ENCODE measurements at regions not wholly inside any gene's neighbourhood (a gene's known extent, or its start where the extent isn't known, plus 50 kb on each side); places are given as distances from the start of the nearest gene placed in this dataset.

DNA sequence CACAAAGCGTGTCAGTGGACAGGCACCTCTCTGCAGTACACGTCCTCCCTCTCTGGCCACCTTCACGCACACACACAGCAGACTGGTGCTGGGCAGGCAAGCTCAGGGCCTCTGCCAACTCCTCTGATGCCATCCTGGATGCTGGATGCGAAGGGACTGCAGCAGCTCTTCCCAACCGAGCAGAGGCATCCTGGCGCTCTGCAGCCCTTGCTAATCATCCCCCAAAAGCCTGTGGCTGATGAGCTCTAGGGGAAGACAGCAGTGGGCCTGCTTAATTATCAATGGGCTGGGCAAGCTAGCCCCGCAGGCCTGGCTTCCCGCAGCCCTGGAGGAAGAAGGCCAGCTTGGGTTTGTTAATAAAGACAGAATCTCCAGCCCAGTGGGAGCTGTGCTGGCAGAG is 71.3 kb upstream of the TEX51 start:
- DNase-seq = no peak

DNA sequence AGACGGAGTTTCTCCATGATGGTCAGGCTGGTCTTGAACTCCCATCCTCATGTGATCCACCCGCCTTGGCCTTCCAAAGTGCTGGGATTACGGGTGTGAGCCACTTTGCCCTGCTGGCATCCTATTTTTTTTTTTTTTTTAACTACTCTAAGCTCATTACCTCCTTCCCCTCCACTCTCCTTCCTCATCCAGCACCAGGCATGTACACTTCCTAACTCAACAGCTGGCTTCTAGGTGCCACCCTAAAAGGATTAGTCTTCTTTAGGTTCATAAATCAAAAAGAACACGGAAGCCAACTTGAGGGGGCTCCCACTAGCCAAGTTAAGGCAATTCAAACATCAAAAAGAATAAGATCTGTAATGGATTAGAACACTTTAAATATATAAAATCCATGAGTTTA is 70.6 kb upstream of the TEX51 start:
- DNase-seq = no peak

DNA sequence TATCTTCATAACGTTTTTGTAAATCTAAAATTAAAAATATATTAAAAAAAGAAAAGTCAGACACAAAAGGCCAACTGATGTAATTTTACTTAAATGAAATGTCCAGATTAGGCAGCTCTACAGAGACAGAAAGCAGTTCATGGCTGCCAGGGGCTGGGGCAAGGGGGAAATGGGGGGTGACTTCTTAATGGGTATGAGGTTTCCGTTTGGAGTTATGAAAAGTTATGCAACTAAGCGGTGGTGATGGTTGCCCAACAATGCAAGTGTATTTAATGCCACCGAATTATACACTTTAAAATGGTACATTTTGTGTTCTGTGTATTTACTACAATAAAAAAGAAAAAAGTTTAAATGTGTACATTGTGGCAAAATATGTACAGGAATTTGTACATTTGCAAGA is 70.2 kb upstream of the TEX51 start:
- no peak for DNase-seq

DNA sequence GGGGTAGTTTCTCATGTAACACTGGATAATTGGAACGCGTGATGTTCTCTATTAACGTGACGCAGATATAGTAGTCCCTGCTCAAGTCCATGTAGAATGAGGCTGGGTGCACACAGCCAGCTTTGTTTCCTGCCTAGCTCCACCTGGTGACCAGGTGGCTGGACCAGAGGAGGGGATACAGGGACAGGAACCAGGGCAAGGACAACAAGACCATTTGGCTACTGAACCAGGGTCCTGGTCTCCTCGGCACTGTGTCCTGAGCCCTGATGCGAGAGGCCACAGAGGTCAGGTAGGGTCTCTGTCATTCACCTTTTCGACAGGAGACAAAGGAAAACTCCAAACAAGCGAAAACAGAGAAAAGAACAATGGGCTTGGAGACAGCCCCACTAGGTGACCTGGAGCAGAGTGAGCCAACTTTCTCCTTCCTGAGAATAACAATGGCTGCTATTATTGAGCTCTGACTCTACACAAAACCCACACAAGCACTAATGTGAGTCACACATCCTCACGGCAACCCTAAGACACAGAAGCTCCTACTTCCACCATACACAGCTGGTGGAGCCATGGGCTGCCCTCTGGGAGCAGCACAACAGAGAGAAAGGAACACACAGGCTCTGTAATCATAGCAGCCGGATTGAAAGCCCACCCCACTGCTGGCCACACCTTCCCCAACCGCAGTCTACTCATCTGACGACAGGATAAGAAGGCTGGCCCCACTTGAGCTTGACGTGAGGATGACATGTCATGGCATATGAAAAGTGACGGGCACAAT is 67.3 kb upstream of the TEX51 start:
- DNase-seq = no peak

DNA sequence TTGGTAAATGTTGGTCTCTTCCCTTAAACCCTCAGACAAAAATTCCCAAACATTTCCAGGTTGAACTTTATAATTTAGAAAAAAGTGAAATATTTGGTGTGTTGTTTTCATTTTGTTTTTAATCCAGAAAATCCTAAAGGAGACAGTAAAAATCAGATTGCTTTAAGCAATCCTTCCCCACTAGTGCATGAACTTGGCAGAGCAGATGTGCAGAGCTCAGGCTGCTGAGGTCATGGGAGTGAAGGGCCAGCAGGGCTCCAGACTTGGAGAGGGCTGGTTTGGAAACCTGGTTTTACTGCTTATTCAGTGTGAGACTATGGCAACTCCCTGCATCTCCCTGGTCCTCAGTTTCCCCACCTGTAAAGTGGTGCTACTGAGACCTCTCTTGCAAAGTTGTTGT is 66.7 kb upstream of the TEX51 start:
- no peak for DNase-seq

DNA sequence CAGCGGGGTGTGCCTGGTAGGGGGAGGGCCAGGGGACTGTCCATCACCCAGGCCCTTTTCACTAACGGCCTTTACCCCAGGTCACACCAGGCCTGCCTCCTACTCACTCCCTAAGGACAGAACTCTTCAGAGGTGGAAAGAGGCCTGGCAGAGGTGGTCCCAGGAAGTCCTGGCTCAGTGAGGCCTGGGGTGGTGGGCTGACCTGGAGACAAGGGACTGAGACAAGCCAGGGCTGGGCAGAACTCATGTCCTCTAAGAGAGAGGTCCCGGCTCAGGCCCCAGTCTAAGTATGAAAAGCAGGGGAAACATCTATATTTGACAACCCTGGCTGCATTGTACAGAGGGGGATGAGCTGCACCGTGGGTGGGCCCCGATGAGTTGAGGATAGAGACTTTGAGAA is 65.9 kb upstream of the TEX51 start:
- DNase-seq = no peak

DNA sequence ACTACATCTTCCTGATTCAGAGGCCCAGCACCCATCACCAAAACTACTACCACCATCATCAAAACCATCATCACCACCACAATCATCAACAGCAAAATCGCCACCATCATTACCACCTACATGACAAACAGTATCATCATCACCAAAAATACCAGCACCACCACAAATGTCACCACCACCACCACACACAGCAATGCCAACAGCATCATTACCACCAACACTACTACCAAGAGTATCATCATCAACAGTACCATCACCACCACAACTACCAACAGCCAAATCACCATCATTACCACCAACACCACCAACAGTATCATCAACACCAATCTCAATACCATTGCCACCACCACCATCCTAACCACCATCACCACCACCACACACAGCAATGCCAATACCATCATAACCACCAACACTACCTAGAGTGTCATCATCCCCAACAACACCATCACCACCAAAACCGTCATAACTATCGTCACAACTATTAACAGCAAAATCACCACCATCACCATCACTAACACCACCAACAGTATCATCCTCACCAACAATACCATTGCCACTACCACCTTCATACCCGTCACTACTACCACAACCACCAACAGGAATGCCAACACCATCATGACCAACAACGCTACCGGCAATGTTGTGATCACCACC is 64.6 kb upstream of the TEX51 start:
- no peak for DNase-seq

DNA sequence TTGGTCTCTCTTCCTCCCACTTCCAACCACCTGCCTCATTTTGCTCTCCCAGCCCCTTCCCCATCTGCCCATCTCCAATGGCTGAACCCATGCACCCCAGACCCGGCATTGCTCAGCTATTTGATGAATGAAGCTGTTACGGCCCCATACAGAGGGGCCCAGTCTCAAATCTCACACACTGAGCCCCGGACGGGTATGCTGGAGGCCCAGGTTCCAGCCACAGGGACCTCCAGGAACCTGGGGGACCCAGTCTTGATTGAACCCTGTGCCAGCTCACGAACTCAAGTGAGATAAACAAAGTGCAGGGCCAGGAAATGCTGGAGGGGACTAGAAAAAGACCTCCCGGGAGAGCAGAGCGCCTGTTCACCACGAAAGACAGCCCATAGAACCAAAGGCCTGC is 63.4 kb upstream of the TEX51 start:
- DNase-seq = no peak

DNA sequence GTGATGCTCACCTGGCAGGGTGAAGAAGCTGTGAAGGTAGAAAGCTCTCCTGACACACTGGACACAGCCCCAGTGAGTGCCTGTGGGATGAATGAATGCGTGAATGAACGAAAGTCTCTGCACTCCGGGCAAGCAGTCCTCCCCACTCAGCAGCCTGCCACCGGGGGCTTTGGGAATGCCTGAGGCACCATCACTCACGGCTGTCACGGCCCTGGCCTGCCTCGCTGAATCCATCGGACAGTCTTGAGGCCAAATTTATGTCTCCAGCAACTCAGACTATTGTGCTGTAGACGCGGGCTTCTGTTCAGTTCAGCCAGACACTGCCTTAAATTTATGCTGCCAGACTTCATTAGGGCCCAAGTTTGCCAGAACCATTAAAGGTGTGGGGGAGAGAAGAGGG is 62.9 kb upstream of the TEX51 start:
- DNase-seq = no peak

DNA sequence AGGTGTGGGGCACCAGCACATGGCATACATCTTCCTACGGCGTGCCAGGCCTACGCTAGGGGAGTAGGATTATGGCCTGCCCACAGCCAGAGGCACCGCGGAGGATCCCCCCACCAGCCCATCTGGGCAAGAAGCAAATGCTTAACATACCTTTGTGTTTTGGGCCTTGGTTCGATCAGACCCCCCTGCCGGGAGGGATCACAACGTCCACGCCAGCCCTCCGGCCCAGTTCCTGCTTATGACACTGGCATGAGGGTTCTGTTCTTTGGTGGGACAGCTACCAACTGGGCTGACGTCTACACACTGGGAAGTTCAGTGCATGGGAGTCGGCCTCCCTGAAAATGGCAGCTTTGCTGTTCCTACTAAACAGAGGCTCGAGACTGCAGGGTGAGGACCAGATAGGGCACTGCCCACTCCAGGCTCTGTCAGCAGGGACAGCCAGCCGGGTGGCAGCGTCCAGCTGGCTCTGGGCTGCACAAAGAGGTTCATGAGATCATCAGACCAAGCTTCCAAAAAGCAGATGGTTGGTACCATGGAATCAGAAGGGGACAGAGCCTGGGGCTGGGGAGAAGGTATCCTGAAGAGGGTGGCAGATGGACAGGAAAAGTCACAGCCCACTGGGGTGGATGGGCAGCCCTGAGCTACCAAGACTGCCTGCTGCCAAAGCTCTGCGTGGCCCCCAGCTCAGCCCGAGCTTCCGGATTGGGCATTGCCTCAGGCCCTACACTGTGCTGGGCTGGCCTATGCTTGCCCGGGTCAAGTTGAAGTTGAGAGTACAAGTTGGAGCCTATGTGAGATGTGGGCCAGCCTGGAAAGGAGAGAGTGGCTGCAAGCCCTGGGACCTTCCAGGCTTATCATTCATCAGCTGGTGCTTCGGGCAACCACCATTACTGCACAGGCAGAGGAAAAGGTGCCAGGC is 61.7 kb upstream of the TEX51 start:
- DNase-seq = no peak

DNA sequence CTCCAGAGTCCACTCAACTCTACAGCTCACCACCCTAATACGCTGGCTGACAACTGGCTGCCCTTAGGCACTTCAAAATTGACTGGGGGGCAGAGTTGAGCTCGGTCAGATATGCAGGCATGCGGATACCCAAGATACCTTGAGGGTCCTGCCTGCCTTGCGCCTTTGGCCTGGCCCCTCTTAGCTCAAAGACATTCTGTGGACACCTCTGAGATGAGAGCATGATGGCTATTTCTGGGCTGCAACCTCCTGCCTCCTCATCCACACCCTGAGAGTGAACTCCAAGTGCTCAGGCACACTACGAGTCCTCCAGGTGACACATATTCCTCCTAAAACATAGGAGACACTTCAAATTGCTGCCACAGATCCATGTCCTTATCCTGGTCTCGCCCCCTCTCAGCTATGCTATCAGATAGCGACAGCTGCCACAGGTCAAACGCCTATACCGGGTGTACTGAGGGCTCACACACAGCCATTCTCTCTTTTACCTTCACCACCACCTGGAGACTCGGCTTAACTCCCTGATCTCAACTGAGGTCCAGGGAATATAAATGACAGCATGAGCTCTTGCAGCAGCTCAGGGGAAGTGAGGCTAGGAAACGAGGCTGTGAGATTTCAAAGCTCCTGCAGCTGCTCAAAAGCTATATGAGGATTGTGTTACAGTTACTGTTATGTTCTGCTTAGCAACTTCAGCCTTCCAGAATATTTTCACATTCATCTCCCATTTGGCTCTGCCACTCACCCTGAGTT is 60.5 kb upstream of the TEX51 start:
- DNase-seq = no peak

DNA sequence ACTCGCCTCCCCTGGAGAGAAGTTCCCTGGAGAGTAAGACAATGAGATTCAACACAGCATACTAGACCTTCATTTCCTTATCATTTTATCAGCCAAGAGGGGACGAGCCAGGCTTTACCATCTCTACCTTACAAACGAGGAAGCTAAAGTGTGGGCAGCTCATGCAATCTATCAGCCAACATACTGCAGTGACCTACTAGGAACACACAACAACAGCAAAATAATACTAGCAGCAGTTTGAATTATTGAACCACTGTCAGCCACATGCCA is 60.0 kb upstream of the TEX51 start:
- DNase-seq = no peak

DNA sequence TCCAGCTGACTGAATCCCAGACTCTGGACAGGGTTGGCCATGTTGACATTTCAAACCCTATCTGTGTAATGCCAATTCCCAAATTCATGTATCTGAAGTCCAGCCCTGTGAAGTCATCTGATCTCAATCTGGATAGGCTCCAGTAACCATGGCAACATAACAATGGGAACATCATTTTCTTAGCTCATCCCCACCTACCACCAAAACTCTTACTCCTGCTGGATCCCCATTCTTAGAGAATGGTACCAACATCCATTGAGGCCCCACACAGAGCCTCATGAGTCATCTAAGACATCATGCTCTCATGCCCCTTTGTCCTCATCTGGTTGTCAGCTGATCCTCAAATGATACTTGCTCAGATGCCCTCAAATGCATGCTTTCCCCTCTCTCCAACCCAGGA is 58.9 kb upstream of the TEX51 start:
- no peak for DNase-seq

DNA sequence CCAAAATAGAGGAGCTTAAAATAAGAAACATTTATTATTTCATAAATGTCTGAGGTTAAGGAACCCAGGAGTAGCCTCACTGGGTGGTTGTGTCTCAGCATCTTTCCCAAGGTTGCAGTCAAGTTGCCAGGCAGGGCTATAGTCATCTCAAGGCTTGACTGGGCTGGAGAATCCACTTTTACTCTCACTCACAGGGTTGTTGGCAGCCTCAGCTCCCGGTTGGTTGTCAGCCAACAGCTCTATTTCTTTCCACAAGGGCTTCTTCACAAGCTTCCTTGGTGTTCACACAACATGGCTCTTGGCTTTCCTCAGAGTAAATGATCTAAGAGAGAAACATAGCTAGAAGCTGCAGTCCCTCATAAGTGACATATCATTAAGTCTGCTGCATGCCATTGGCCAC is 55.6 kb upstream of the TEX51 start:
- DNase-seq = no peak

DNA sequence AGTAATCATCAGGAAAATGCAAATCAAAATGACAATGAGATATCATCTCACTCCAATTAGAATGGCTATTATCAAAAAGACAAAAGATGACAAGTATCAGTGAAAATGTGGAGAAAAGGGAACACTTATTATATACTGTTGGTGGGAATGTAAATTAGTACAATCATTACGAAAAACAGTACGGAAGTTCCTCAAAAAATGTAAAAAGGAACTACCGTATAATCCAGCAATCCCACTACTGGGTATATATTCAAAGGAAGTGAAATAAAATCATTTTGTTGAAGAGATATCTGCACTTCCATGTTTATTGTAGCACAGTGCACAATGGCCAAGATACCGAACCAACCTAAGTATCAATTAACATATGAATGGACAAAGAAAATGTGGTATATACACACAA is 52.4 kb upstream of the TEX51 start:
- no peak for DNase-seq
